ENCODE measurements at regions not wholly inside any gene's neighbourhood (a gene's known extent, or its start where the extent isn't known, plus 50 kb on each side); places are given as distances from the start of the nearest gene placed in this dataset.

GRCh38 chr4:11970754-11971153, 542.1 kb upstream of the HS3ST1 start:
- TF ChIP-seq ELK1 (IDR thresholded peaks at IDR 0.05; ENCODE audit: borderline replicate concordance, low read depth, low read length) (no peak), USF2 (IDR thresholded peaks at IDR 0.05; ENCODE audit: low read depth, low read length) (no peak), CTCF (conservative IDR thresholded peaks at IDR 0.05; ENCODE audit: low read depth, low read length) (no peak)
